Lung microvascular endothelial cell (primary cell): ENCODE measurements at regions not wholly inside any gene's neighbourhood (a gene's known extent, or its start where the extent isn't known, plus 50 kb on each side); places are given as distances from the start of the nearest gene placed in this dataset.
"Not testable (repeated sequence)": the region's sequence is repeated elsewhere in the genome, so short reads cannot be mapped to it uniquely, and the experiment has no call there.

Experiments used
- DNase-seq, 2 donors: peaks; one replicate each; pipeline versions ENCODE4 v3.0.0 to v3.0.0-alpha.2; 2010; ENCODE audit warnings: low read depth in 2 of 2

DNA sequence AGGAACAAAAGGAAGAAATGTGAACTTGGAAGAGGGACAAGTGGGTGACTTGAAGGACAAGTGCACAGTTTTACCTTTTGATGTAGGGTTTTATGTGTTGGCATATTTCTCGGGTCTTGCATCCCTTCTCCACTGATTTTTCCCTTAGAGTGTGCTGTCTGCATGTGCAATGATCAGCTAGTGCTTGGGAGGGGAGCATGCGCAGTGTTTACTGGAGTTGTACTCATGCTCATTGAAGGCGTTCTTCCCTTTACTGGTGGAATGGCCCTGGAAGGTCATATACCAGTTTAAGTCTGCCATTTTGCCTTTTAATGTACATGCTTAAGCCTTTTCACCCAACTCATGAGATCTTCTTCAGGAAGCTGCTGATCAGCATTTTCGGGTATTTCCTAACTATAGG, 1168.0 kb downstream of the SUCLG1 start:
- DNase-seq = no peak

DNA sequence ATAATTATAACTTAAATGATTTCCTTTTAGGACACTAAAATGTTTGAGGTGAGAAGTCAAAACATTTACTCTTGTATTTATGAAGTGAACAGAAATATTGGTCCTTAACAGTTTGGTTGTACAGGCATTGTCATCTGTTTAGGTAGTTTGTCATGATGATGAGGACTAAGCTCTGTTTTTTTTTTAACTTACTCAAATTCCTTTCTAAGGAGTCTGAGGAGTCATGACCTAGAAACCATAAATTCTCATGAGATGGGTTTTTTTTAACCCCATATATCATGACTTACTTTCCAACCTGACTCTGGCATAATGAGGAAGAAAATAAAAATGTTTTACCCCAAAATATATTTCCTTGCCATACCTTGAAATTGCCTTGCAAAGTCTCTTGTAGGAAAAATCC, 1176.2 kb downstream of the SUCLG1 start:
- no peak for DNase-seq

DNA sequence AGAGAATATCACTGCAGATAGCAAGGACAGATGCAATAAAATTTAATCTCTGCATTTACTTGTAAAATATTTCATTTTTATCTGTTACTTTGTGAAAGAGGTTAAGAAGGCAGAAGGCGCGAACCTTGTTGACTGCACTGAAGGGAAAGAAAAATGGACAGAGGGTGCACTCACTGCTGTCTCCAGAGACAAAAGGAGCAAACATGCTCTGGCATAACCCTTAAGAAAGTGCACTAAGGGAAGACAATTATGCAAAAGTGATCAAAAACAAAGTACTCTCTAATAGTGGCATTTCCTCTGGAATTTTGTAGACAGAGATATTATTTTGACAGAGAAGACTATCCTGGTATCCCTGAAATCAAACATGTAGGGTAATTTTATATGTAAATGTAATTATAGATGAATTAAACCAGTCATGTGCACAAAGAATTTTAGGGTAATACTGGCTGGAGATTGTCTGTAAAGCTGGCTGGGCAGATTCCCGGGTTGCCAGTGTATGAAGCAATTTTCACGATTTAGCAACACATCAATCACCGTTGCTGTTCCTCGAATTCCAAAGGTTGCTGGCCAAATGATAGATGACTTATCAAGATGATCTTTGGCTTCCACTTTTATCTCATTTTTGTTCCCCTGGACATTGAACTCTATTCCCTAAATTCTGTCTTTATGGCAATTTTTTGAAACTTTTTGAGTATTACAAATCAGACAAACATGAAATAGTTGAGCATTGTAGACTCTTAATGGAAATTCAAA, 1176.9 kb downstream of the SUCLG1 start:
- no peak for DNase-seq

DNA sequence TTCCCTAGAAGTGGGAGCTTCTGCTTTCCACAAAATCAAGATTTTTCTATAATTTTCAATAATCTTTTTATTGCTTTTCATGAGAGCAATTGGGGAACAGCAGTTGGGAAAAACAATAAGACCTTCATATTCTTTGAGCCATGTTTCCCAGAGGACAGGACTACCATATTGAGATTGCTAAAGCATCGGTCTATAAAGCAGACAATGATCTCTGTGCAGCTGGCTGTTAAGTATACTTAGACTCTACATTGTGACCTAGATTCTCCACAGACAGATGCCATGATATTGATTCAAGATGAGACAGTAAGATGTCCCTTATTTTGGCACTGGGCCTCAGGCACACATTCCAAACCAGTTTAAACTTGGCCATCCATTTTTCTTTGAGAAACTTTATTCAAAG, 1178.7 kb downstream of the SUCLG1 start:
- no peak for DNase-seq

DNA sequence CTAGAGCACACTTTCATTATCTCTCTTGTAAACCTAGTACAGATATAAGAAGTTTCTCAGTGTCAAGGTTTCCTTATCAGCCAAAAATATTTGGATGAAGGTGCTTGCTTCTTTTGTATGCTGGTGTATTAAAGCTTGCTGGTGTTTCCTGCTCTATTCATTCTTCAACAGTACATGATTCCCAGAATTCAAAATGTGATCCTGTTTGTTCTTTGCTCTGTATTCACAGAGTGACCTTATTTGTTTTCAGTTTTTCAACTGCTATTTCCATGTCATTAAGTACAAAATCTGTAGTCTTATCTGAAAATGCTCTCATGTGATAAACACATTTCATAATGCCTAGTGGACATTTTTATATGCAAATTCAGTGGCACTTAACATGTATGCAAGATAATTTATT, 1185.8 kb downstream of the SUCLG1 start:
- DNase-seq = no peak

DNA sequence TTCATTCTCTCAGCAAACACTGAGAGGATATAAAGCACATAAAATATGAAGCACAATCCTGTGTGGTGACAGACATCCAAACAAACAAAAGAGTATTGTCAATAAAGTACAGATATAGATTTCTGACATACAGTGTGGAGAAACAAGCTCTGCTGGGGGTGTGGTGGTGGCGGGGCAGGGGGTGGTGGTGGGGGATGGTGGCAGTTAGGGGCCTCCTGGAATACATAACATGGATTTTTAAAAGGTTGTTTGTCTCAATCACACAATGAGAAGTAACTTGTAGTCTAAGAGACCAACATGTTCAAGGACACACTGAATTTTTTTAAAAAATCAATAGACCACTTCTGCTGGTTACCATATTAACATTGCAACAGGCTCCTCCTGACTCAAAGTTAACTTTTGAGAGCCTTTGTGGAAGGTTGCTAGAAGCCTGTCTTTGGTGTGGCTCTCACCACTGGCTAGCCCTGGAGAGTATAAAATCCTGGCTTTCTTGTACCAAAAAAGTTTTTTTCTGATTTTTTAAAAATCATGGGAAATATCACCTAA, 1197.4 kb downstream of the SUCLG1 start:
- no peak for DNase-seq

DNA sequence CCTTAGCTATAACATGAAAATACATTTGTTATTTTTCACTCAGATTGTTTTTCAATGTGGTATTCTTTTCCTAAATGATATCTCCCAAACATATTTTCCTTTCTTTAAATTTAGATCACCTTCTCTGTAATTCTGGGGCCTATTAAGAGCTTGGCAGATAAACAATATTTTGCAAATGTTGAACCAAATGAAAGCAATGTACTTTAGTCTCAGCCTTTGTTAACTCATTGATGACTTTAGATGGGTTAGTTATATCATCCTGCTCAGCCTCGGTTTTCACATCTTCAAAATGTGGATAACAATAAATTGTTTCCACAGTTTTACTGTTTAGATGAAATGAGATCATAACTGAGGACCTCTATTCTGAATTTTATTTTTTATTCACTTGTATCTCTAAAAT, 1205.2 kb downstream of the SUCLG1 start:
- no peak for DNase-seq

DNA sequence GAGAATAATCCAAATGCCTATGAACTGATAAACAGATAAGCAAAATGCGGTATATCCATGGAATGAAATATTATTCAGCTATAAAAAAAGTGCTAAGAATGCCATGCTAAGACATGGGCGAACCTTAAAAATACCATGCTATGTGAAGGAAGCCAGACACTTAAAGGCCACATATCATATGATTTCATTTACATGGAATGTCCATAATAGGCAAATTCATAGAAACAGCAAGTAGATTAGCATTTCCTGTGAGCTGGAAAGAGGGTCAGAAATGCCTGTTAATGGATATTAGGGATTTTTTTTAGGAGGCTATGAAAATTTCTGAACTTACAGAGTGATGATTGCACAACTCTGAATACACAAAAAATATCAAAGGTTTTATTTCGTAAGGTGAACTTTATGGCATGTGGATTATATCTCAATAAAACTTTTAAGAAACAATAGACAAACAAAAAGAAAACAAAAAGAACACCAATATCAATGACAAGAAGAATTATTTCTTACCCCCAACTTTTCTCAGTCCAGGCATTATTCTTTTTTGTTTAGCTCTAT, 1207.7 kb downstream of the SUCLG1 start:
- DNase-seq = no peak

DNA sequence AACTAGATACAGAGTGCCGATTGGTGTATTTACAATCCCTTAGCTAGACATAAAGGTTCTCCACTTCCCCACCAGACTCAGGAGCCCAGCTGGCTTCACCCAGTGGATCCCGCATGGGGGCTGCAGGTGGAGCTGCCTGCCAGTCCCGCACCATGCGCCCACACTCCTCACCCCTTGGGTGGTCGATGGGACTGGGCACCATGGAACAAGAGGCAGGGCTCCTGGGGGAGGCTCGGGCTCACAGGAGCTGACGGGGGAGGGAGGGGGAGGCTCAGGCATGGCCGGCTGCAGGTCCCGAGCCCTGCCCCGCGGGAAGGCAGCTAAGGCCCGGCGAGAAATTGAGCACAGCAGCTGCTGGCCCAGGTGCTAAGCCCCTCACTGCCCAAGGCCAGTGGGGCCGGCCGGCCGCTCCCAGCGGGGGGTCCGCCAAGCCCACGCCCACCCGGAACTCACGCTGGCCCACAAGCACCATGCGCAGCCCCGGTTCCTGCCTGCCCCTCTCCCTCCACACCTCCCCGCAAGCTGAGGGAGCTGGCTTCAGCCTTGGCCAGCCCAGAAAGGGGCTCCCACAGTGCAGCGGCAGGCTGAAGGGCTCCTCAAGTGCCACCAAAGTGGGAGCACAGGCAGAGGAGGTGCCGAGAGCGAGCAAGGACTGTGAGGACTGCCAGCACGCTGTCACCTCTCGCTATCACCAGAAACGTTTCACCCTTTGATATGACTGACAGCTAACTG, 1213.1 kb downstream of the SUCLG1 start:
- not testable (repeated sequence) for DNase-seq

DNA sequence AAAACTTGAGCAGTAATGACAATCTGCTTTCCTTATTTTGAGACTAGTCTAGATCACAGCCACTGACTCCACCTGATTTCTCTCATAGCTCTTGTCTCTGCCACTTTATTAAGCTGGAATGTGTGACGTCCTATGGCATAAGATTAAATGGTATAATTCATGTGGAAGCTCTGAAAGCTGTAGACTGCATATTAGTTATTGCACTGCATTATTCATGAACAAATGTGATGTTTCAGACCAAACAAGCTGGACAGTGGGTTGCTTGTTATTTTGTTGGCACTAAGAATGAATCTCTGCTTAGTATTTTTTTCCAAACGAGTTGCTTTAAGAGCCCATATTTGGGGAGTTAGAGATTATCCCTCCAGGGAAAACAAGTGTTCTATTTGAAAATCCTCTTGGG, 1218.5 kb downstream of the SUCLG1 start:
- DNase-seq = no peak

DNA sequence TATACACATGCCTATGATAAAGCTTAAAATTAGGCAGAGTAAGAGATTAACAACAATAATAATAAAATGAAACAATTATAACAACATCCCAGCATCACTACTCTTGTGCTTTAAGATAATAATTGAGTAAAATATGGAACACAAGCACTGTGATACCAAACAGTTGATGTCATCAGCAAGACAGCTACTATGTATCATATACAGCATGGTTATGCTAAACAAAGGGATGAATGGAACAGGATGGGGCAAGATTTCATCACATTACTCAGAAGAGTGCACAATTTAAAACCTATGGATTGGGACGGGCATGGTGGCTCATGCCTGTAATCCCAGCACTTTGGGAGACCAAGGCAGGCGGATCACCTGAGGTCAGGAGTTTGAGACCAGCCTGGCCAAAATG, 1221.0 kb downstream of the SUCLG1 start:
- no peak for DNase-seq

DNA sequence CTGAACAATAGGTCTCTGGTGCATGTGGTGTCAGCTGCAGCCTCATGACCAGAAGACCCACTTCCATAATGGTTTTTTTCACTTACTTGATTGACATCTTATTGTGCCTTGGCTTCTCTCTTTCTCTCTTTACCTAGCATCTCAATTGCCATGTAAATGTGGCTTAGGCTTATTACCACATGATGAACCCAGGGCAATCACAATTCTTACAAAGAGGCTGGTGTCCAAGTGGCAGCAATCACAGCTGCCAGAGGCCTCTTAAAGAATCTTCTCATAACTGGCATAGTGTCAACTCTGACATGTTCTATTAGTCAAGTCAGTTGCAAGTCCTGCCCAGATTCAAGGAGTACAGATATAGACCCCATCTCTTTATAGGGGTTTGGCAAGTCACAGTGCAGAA, 1224.8 kb downstream of the SUCLG1 start:
- no peak for DNase-seq

DNA sequence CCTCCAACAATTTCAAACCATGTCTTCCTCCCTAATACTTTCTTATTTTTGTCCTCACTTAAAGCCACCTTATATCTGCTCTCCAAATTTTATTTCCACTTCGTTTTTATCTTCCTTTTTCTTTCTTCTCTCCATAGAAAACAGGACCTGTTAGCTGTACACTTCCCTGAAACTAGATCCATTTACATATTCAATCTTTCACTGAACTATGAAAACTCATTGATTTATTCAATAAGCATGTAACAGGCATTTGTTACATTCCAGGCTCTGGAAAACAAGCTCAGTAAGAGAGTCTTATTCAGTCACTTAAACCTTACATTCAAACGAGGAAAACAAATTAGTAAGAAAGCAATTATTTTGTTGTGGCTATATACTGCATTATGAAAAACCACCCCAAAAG, 1225.3 kb downstream of the SUCLG1 start:
- no peak for DNase-seq

DNA sequence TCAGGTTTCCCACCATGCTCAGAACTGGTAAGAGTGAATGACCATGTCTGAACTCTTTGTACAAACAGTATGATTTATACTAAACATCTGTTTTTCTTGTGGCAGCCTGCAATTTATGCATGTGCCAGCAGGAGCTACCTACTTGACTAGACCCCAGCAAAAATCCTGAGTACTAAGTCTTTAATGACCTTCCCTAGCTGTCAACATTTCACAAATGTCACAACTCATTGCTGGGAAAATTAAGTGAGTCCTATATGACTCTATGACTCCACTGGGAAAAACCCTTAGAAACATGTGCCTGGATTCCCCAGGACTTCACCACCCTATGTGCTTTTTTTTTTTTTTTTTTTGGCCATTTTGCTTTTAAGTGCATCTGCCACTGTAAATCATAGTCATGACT, 1225.8 kb downstream of the SUCLG1 start:
- no peak for DNase-seq

DNA sequence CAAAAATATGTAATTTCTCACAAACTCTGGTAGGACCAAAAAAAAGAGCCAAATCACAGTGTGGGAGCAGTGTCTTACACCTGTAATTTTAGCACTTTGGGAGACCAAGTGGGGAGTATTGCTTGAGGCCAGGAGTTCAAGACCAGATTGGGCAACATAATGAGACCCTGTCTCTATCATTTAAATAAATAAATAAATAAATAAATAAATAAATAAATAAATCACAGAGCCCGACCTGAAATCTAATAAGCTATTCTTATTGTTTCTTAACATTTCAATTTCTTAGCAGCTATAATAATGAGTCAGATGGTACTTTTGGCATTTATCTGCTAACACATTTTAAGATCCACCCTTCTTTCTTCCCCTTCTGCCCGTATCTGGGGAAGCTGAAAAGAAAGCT, 1229.6 kb downstream of the SUCLG1 start:
- DNase-seq = no peak

DNA sequence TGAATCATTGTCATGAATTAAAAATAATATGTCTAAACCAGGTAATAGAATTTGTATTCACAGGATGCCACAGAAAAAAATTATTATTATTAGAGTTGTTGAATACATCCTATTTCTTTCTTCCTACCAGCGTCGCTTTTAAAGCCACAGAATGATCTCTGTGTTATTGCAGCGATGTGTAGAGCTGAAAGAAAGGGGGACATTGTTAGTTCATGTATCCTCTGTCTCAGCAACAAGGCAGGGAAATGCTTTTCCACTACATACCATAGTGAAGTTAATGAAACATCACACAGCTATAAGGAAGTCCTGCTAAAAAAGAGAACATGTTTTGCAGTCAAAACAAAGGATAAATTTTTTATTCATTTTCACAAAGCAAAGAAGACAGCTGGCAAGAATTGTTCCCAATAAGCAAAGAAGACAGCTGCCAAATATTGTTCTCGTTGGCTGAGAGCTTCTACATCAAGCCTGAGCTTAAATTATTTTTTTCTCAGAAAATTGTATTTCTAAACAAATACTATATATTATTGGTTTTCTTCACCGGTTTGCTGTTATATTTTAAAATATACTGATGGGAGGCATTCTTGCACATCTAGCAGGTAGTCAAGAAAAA, 1234.4 kb downstream of the SUCLG1 start:
- no peak for DNase-seq

DNA sequence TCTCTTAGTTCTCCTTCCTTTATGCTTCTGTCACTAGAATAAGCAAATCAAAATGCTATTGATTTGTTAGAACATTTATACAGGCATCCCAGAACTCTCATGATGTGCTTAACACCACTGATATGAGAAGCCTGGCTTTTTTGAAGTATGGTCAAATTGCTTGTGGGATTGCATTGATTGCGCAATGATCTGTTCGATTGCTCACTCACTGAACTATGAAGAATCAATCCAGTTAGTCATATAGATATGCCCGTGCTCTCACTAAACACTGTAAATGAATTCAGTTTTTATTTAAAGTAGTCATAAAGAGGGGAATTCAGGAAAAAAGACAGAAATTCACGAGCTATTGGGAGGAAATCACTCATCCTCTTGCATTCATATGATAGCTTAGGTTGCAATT, 1237.8 kb downstream of the SUCLG1 start:
- DNase-seq = no peak

DNA sequence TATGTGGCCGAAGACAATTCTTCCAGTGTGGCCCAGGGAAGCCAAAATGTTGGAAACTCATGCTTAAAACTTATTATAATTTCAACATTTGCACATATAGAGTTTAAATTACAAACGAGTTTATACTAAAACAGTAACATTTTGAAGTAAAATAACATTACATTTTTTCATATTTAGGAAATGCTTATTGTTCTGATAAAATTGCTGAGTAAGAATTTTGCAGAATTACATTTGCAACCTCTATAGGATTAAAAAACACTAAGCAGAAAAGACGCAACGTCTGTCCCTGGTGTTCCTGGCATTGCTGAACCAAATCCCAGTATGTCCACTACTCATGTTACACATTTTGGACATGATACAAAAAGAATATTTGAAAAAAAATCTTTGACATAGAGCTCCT, 1241.2 kb downstream of the SUCLG1 start:
- DNase-seq = no peak

DNA sequence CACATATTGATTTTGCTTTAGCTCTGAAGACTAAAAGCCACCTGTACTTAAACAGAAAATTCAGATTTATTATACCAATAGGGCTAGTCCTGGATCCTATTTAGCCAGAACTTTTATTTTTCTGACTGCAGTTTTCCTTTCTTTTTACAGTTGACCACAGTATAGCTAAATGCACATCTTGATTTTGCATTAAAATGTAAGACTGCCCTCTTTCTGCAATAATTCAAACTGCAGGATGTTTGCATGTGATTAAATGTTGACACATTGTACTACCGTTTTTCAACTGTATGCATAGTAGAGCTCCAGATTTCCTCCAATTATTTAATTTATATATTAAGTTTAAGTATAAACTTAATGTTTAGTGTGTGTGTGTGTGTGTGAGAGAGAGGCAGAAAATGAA, 1262.9 kb downstream of the SUCLG1 start:
- peak; percentile 47 to 78 for DNase-seq

DNA sequence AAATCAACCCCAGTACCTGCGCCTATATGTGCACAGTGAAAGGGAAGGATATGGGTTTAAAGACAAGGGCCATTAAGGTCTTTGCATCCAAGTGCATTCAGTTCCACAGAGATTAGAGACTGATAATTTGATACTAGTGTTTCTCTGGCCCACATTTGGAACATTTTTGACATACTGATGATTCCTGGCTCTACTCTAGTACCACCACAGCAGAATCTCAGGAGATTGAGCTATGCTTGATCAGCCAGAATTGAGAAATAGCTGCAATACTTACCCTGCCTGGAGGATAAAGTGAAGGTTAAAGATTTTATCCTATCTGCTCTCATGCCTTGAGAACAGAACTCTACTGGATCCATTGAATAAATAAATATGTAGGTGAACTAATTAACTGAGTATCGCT, 1267.8 kb downstream of the SUCLG1 start:
- DNase-seq = no peak

DNA sequence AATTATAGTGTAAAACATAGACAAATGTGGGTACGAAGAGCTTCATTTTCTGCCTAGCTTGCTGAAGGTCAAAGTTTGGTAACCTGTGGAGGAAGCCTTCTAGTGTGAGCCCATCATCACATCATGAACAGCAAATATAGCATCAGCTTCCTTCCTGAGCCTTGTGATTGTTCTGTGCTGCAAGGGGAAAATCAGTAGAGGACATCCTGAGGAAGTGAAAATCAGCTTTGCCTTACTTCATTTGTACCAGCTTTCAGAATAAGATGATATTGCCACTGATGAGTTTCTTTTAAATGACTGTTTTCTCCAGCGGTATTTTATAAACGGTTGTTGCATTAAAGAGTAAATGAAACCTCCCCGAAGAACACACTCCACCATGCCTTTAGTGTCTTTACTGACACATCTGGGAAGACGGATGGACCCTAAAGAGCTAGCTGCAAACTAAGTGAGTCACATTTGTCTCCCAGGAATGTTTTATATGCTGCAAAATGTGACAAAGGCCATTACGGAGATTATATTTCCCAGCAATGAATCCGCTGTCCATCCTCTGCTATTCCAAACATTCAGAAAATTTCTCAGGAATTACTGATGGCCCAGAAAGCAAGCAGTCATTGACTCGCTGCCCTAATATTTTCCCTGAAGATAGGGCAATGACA, 1272.8 kb downstream of the SUCLG1 start:
- peak; percentile 75 to 76 for DNase-seq
